DMS 273 (cell line): ENCODE measurements at regions not wholly inside any gene's neighbourhood (a gene's known extent, or its start where the extent isn't known, plus 50 kb on each side); places are given as distances from the start of the nearest gene placed in this dataset.
A peak's percentile ranks its signal among the peaks of the same experiment; 100 is the strongest.
"Not testable (repeated sequence)": the region's sequence is repeated elsewhere in the genome, so short reads cannot be mapped to it uniquely, and the experiment has no call there.

Experiments
- DNase-seq: peaks from one replicate; lab custom pipeline; 2025; ENCODE audit not compliant: unreplicated experiment; lab: John Stamatoyannopoulos, UW

GRCh38 chr13:33545492-33545891 is 259.9 kb upstream of the STARD13 start:
- DNase-seq, result no peak

- DNase-seq, result peak; percentile 4
These were observed 261.5 kb upstream of the STARD13 start for GRCh38 chr13:33547035-33547434.

- DNase-seq, result no peak
These were observed 262.5 kb upstream of the STARD13 start for GRCh38 chr13:33548069-33548468.

GRCh38 chr13:33550276-33550675 is 264.7 kb upstream of the STARD13 start:
- DNase-seq, result no peak

GRCh38 chr13:33550885-33551284 is 265.3 kb upstream of the STARD13 start:
- no peak for DNase-seq

- DNase-seq, result no peak
These were observed 262.8 kb upstream of the RFC3 start for GRCh38 chr13:33554919-33555791.

GRCh38 chr13:33556828-33557227 is 261.1 kb upstream of the RFC3 start:
- no peak for DNase-seq

- DNase-seq, result no peak
These were observed 257.2 kb upstream of the RFC3 start for GRCh38 chr13:33560726-33561125.

- no peak for DNase-seq
These were observed 256.3 kb upstream of the RFC3 start for GRCh38 chr13:33561627-33562026.

GRCh38 chr13:33571618-33572017 is 246.3 kb upstream of the RFC3 start:
- no peak for DNase-seq

GRCh38 chr13:33572322-33572721 is 245.6 kb upstream of the RFC3 start:
- not testable (repeated sequence) for DNase-seq

- DNase-seq, result no peak
These were observed 242.6 kb upstream of the RFC3 start for GRCh38 chr13:33575378-33575777.

- no peak for DNase-seq
These were observed 240.9 kb upstream of the RFC3 start for GRCh38 chr13:33577007-33577406.

- DNase-seq, result no peak
These were observed 239.2 kb upstream of the RFC3 start for GRCh38 chr13:33578786-33579185.

- DNase-seq, result no peak
These were observed 235.8 kb upstream of the RFC3 start for GRCh38 chr13:33582121-33582520.

- no peak for DNase-seq
These were observed 234.6 kb upstream of the RFC3 start for GRCh38 chr13:33583398-33583797.

- no peak for DNase-seq
These were observed 227.0 kb upstream of the RFC3 start for GRCh38 chr13:33590936-33591335.

- DNase-seq, result no peak
These were observed 211.3 kb upstream of the RFC3 start for GRCh38 chr13:33606692-33607091.

GRCh38 chr13:33610438-33611120 is 207.4 kb upstream of the RFC3 start:
- peak; percentile 90 for DNase-seq

- DNase-seq, result peak; percentile 75
These were observed 206.7 kb upstream of the RFC3 start for GRCh38 chr13:33611121-33611805.
